ENCODE measurements at regions not wholly inside any gene's neighbourhood (a gene's known extent, or its start where the extent isn't known, plus 50 kb on each side); places are given as distances from the start of the nearest gene placed in this dataset.

GRCh38 chr3:11739123-11739522 is 95.4 kb upstream of the VGLL4 start:
- Histone ChIP-seq H2BK12ac (ENCODE audit: low read depth, low read length) (no peak overlapping the region), H3K9ac (replicated peaks in 1 of 4; ENCODE audit: extremely low read depth in 1 of 4, low read depth in 3 of 4, low read length in 3 of 4) (no peak overlapping the region), H3K27me3 (replicated peaks in 1 of 4; ENCODE audit: control insufficient read depth in 3 of 4, extremely low read depth in 1 of 4, insufficient read depth in 3 of 4, low read length in 3 of 4) (no peaks in the 10 kb centered on the region), H2AFZ (ENCODE audit: low read length) (peak overlapping the region; percentile 44; the same call in 1 of the 2 replicates), H3K27ac (ENCODE audit: low read depth, low read length) (no peak overlapping the region), H3K23ac (ENCODE audit: insufficient read length) (no peak overlapping the region), H4K5ac (ENCODE audit: insufficient read length, low read depth, low read length) (no peak overlapping the region), H3K4ac (replicated peaks; ENCODE audit: insufficient read length, low read depth, low read length) (no peak overlapping the region), H4K91ac (replicated peaks; ENCODE audit: insufficient read length, low read length) (no peak overlapping the region), H3K79me2 (ENCODE audit: control insufficient read depth in 1 of 2, insufficient read depth in 2 of 2, low read length in 2 of 2) (no peaks in the 10 kb centered on the region), H3K4me3 (ENCODE audit: extremely low read depth in 1 of 4, insufficient read depth in 2 of 4, low read depth in 3 of 4, low read length in 4 of 4) (no peak overlapping the region), H4K8ac (ENCODE audit: extremely low read depth, insufficient read depth, low read length) (no peak overlapping the region), H3K4me2 (ENCODE audit: insufficient read depth in 1 of 2, low read depth in 2 of 2, low read length in 2 of 2) (no peak overlapping the region), H2BK15ac (ENCODE audit: low read length) (no peak overlapping the region), H3K79me1 (ENCODE audit: low read depth, low read length) (no peaks in the 10 kb centered on the region), H3K23me2 (ENCODE audit: low read depth, low read length) (no peaks in the 10 kb centered on the region), H3K56ac (replicated peaks; ENCODE audit: insufficient read length, low read depth, low read length) (no peak overlapping the region), H2BK20ac (ENCODE audit: low read length) (no peak overlapping the region), H2BK120ac (replicated peaks; ENCODE audit: low read depth, low read length) (no peak overlapping the region), H3K18ac (ENCODE audit: extremely low read depth, low read length) (no peak overlapping the region), H3K14ac (ENCODE audit: insufficient read length) (no peak overlapping the region), H3K36me3 (ENCODE audit: control insufficient read depth in 2 of 4, insufficient read depth in 4 of 4, low read length in 3 of 4) (no peaks in the 10 kb centered on the region), H3K9me3 (ENCODE audit: insufficient read depth in 2 of 2, low read depth in 1 of 2, low read length in 1 of 2) (no peaks in the 10 kb centered on the region), H2BK5ac (ENCODE audit: low read depth, low read length) (no peak overlapping the region), H2AK5ac (ENCODE audit: low read depth, low read length) (no peak overlapping the region), H4K20me1 (replicated peaks in 1 of 2; ENCODE audit: control insufficient read depth in 1 of 2, insufficient read depth in 2 of 2, low read length in 2 of 2) (no peaks in the 10 kb centered on the region), H3K4me1 (replicated peaks in 1 of 4; ENCODE audit: control insufficient read depth in 3 of 4, insufficient read depth in 4 of 4, low read length in 3 of 4) (no peaks in the 10 kb centered on the region)
- ChIA-PET POLR2A (ENCODE audit: partially characterized antibody) (no interaction called here), CTCF (ENCODE audit: partially characterized antibody) (interaction anchor here (0.6 kb wide), 1 partner anchor 667 kb away, joined by 3 read pairs; no protein-coding TSS in a partner anchor)
- WGBS, 2 experiments (ENCODE audit: extremely low coverage in 1 of 2, insufficient coverage in 1 of 2, insufficient read length in 1 of 2, insufficient replicate concordance in 2 of 2, low coverage in 1 of 2, low lambda C conversion rate in 2 of 2, missing lambda C conversion rate in 1 of 2) = 82% methylated on average over 2 of the region's 2 CpGs; no CpG with 5 or more reads in 1 of the 2 experiments
- FAIRE-seq (no peak), DNase-seq (ENCODE audit: low read depth in 1 of 2, low spot score in 2 of 2) (no peak)
- TF ChIP-seq TAF1 (IDR thresholded peaks at IDR 0.05; ENCODE audit: low read depth, low read length) (no peak), SRF (IDR thresholded peaks at IDR 0.05; ENCODE audit: low read depth, low read length) (0 out of 2 replicates have a peak, but pooled peaks have one; percentile 8)
